ENCODE measurements at regions not wholly inside any gene's neighbourhood (a gene's known extent, or its start where the extent isn't known, plus 50 kb on each side); places are given as distances from the start of the nearest gene placed in this dataset.

DNA sequence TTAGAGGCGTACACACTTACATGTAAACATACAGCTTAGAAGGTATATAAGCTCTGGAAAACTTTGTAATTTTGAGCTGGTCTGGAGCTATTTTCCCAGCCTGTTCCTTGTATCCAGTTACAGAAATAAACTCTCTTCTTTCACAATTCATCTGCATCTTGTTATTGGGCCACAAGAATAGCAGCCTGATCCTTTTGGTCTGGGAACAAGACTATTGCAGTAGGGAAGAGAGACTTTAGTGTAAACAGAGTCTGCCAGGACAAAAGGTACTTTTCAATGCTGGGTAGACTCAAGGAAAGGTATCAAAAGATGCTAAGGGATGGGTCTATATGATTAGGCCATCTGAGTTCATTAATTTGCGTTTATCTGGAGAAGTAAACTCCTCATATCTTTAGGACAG lies 728.3 kb downstream of the TYW1 start:
- no peaks in the 10 kb centered on the region for H3K4me1 Mint-ChIP-seq (ENCODE audit: low read depth, unreplicated experiment)
- no peak overlapping the region for H3K4me3 Mint-ChIP-seq (ENCODE audit: unreplicated experiment)
- no peaks in the 10 kb centered on the region for H3K36me3 Mint-ChIP-seq (ENCODE audit: unreplicated experiment)
- H3K9me3 Mint-ChIP-seq (ENCODE audit: unreplicated experiment), result no peaks in the 10 kb centered on the region
- DNase-seq, result no peak
- H3K27ac Mint-ChIP-seq (ENCODE audit: unreplicated experiment), result no peak overlapping the region
- no peaks in the 10 kb centered on the region for H3K27me3 Mint-ChIP-seq (ENCODE audit: unreplicated experiment)
- TF ChIP-seq, protein P1, sequence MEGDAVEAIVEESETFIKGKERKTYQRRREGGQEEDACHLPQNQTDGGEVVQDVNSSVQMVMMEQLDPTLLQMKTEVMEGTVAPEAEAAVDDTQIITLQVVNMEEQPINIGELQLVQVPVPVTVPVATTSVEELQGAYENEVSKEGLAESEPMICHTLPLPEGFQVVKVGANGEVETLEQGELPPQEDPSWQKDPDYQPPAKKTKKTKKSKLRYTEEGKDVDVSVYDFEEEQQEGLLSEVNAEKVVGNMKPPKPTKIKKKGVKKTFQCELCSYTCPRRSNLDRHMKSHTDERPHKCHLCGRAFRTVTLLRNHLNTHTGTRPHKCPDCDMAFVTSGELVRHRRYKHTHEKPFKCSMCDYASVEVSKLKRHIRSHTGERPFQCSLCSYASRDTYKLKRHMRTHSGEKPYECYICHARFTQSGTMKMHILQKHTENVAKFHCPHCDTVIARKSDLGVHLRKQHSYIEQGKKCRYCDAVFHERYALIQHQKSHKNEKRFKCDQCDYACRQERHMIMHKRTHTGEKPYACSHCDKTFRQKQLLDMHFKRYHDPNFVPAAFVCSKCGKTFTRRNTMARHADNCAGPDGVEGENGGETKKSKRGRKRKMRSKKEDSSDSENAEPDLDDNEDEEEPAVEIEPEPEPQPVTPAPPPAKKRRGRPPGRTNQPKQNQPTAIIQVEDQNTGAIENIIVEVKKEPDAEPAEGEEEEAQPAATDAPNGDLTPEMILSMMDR (IDR thresholded peaks at IDR 0.05; ENCODE audit: partially characterized antibody, unreplicated experiment), result no peak

DNA sequence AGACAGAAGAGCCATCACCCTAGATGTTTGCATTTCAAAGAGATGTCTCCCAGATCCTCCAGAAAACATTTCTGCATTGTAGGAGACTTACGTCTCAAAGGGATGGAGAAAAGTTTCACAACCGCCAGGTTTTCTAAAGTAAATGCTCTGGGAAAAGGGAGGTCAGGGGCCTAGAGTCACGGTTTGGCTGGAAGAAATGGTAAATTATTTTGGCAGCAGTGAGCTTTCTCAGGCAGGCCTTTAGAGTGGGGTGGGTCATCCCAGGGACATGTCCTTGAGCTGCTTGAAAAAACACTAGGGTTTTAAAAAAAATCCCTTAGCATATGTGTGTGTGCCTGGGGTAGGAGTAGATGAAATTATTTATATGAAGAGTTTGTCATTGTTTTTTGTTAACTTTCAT lies 728.8 kb downstream of the TYW1 start:
- H3K27me3 Mint-ChIP-seq (ENCODE audit: unreplicated experiment), result no peaks in the 10 kb centered on the region
- H3K27ac Mint-ChIP-seq (ENCODE audit: unreplicated experiment), result no peak overlapping the region
- H3K36me3 Mint-ChIP-seq (ENCODE audit: unreplicated experiment), result no peaks in the 10 kb centered on the region
- DNase-seq, result no peak
- H3K4me3 Mint-ChIP-seq (ENCODE audit: unreplicated experiment), result no peak overlapping the region
- TF ChIP-seq, protein P1 (IDR thresholded peaks at IDR 0.05; ENCODE audit: partially characterized antibody, unreplicated experiment), result no peak
- no peaks in the 10 kb centered on the region for H3K9me3 Mint-ChIP-seq (ENCODE audit: unreplicated experiment)
- no peaks in the 10 kb centered on the region for H3K4me1 Mint-ChIP-seq (ENCODE audit: low read depth, unreplicated experiment)

DNA sequence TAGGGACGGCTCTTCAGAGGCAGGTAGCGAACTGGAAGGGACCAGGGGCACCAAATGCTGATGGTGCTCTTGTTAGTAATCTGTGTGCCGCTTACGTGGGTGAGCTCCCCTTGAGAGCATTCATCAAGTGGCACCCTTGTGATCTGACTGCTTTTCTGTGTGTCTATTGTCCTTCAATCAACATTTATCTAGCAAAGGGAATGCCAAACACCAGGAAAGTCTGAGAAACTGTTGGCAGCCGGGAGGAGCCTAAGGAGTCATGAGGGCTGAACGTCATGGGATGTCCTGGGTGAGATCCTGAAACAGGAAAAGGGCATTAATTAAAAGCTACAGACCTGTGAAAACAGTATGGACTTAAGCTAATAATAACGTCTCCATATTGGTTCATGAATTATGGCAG lies 733.1 kb downstream of the TYW1 start:
- TF ChIP-seq, protein P1 (IDR thresholded peaks at IDR 0.05; ENCODE audit: partially characterized antibody, unreplicated experiment), result no peak
- Mint-ChIP-seq H3K36me3 (ENCODE audit: unreplicated experiment) (no peaks in the 10 kb centered on the region), H3K4me1 (ENCODE audit: low read depth, unreplicated experiment) (no peaks in the 10 kb centered on the region), H3K27ac (ENCODE audit: unreplicated experiment) (no peak overlapping the region), H3K9me3 (ENCODE audit: unreplicated experiment) (no peaks in the 10 kb centered on the region), H3K4me3 (ENCODE audit: unreplicated experiment) (no peak overlapping the region), H3K27me3 (ENCODE audit: unreplicated experiment) (no peaks in the 10 kb centered on the region)
- no peak for DNase-seq

DNA sequence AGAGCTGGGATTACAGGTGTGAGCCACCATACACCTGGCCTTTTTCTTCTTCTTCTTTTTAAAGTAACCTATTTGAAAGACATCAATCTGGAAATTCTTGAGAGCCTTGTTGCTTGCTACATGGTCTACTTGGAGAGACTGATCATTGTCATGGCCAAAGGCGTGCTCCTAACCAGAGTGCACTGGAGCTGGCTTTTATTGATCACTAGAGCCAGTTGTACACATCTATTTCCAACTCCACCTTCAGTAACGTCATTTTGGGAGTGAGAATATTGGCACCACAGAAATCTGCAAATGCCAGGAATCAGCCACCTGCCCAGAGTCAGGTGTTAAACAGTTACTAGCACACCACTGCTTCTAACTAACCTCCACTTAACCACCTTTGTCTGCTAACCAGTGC lies 735.1 kb downstream of the TYW1 start:
- DNase-seq, result no peak
- no peaks in the 10 kb centered on the region for H3K36me3 Mint-ChIP-seq (ENCODE audit: unreplicated experiment)
- H3K4me3 Mint-ChIP-seq (ENCODE audit: unreplicated experiment), result no peak overlapping the region
- TF ChIP-seq, protein P1 (IDR thresholded peaks at IDR 0.05; ENCODE audit: partially characterized antibody, unreplicated experiment), result no peak
- H3K9me3 Mint-ChIP-seq (ENCODE audit: unreplicated experiment), result no peaks in the 10 kb centered on the region
- H3K27ac Mint-ChIP-seq (ENCODE audit: unreplicated experiment), result no peak overlapping the region
- no peaks in the 10 kb centered on the region for H3K4me1 Mint-ChIP-seq (ENCODE audit: low read depth, unreplicated experiment)
- no peaks in the 10 kb centered on the region for H3K27me3 Mint-ChIP-seq (ENCODE audit: unreplicated experiment)

DNA sequence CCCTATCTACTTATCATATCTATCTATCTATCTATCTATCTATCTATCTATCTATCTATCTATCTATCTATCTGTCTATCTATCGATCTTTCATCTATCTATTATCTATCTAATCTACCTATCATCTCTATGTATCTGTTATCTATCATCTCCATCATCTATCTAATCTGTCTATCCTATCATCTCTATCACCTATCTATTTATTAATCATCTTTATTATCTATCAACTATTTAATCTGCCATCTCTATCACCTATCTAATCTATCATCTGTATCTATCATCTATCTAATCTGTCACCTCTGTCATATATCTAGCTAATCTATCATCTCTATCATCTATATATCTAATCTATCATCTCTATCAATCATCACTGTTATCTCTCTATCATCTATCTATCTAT lies 736.3 kb downstream of the TYW1 start:
- Mint-ChIP-seq H3K9me3 (ENCODE audit: unreplicated experiment) (no peaks in the 10 kb centered on the region), H3K27ac (ENCODE audit: unreplicated experiment) (no peak overlapping the region), H3K36me3 (ENCODE audit: unreplicated experiment) (no peaks in the 10 kb centered on the region), H3K4me1 (ENCODE audit: low read depth, unreplicated experiment) (no peaks in the 10 kb centered on the region), H3K4me3 (ENCODE audit: unreplicated experiment) (no peak overlapping the region), H3K27me3 (ENCODE audit: unreplicated experiment) (no peaks in the 10 kb centered on the region)
- DNase-seq, result no peak
- TF ChIP-seq, protein P1 (IDR thresholded peaks at IDR 0.05; ENCODE audit: partially characterized antibody, unreplicated experiment), result no peak
